ENCODE measurements at regions not wholly inside any gene's neighbourhood (a gene's known extent, or its start where the extent isn't known, plus 50 kb on each side); places are given as distances from the start of the nearest gene placed in this dataset.
A peak's percentile ranks its signal among the peaks of the same experiment; 100 is the strongest.

- ATAC-seq = no peak
Observed at GRCh38 chr1:4500441-4500840, 154.0 kb upstream of the AJAP1 start.

GRCh38 chr1:4506591-4506990, 147.8 kb upstream of the AJAP1 start:
- intact Hi-C loops (cut with DNase I) = no loop called here
- no peak for DNase-seq
- no peak for ATAC-seq

More at GRCh38 chr1:4500441-4500840, 154.0 kb upstream of the AJAP1 start:
- intact Hi-C loops (cut with DNase I) = no loop called here
- DNase-seq = no peak

GRCh38 chr1:4509206-4509605, 145.2 kb upstream of the AJAP1 start:
- DNase-seq (no peak), ATAC-seq (no peak)
- intact Hi-C loops (cut with DNase I) = no loop called here

GRCh38 chr1:4510276-4510691, 144.1 kb upstream of the AJAP1 start:
- peak; percentile 88 to 90 for ATAC-seq
- peak; percentile 32 for DNase-seq
- intact Hi-C loops (cut with DNase I) = no loop called here

GRCh38 chr1:4511374-4511773, 143.0 kb upstream of the AJAP1 start:
- intact Hi-C loops (cut with DNase I) = no loop called here
- no peak for DNase-seq
- ATAC-seq = no peak

GRCh38 chr1:4512636-4513035, 141.8 kb upstream of the AJAP1 start:
- intact Hi-C loops (cut with DNase I) = no loop called here
- DNase-seq (no peak), ATAC-seq (peak; percentile 43 to 47)

- ATAC-seq (no peak), DNase-seq (no peak)
- intact Hi-C loops (cut with DNase I) = no loop called here
Observed at GRCh38 chr1:4513685-4514084, 140.7 kb upstream of the AJAP1 start.

GRCh38 chr1:4515727-4516289, 138.6 kb upstream of the AJAP1 start:
- ATAC-seq = no peak
- no peak for DNase-seq
- intact Hi-C loops (cut with DNase I) = no loop called here

- DNase-seq = no peak
- intact Hi-C loops (cut with DNase I) = no loop called here
- no peak for ATAC-seq
Observed at GRCh38 chr1:4516596-4516995, 137.8 kb upstream of the AJAP1 start.

GRCh38 chr1:4517186-4517954, 137.0 kb upstream of the AJAP1 start:
- ATAC-seq (no peak), DNase-seq (no peak)
- intact Hi-C loops (cut with DNase I) = no loop called here

GRCh38 chr1:4518621-4519020, 135.8 kb upstream of the AJAP1 start:
- intact Hi-C loops (cut with DNase I) = no loop called here
- ATAC-seq (no peak), DNase-seq (no peak)

- intact Hi-C loops (cut with DNase I) = no loop called here
- DNase-seq (no peak), ATAC-seq (no peak)
Observed at GRCh38 chr1:4519954-4520353, 134.5 kb upstream of the AJAP1 start.

- intact Hi-C loops (cut with DNase I) = no loop called here
- DNase-seq = no peak
- no peak for ATAC-seq
Observed at GRCh38 chr1:4523551-4523950, 130.9 kb upstream of the AJAP1 start.

- ATAC-seq (no peak), DNase-seq (no peak)
- intact Hi-C loops (cut with DNase I) = no loop called here
Observed at GRCh38 chr1:4526747-4527146, 127.7 kb upstream of the AJAP1 start.

GRCh38 chr1:4527819-4528218, 126.6 kb upstream of the AJAP1 start:
- DNase-seq = no peak
- no peak for ATAC-seq
- intact Hi-C loops (cut with DNase I) = no loop called here

- ATAC-seq = no peak
- intact Hi-C loops (cut with DNase I) = no loop called here
- DNase-seq = no peak
Observed at GRCh38 chr1:4528590-4528989, 125.8 kb upstream of the AJAP1 start.

GRCh38 chr1:4529446-4530165, 124.8 kb upstream of the AJAP1 start:
- no peak for ATAC-seq
- intact Hi-C loops (cut with DNase I) = no loop called here
- DNase-seq = no peak

- intact Hi-C loops (cut with DNase I) = no loop called here
- DNase-seq (no peak), ATAC-seq (peak; percentile 30 to 55)
Observed at GRCh38 chr1:4530166-4530785, 124.1 kb upstream of the AJAP1 start.

- intact Hi-C loops (cut with DNase I) = no loop called here
- ATAC-seq = no peak
- DNase-seq = no peak
Observed at GRCh38 chr1:4531842-4532241, 122.6 kb upstream of the AJAP1 start.

GRCh38 chr1:4532656-4533055, 121.8 kb upstream of the AJAP1 start:
- no peak for ATAC-seq
- DNase-seq = no peak
- intact Hi-C loops (cut with DNase I) = no loop called here

All from left cardiac atrium (tissue), 4 donors.